ENCODE measurements at regions not wholly inside any gene's neighbourhood (a gene's known extent, or its start where the extent isn't known, plus 50 kb on each side); places are given as distances from the start of the nearest gene placed in this dataset.

DNA sequence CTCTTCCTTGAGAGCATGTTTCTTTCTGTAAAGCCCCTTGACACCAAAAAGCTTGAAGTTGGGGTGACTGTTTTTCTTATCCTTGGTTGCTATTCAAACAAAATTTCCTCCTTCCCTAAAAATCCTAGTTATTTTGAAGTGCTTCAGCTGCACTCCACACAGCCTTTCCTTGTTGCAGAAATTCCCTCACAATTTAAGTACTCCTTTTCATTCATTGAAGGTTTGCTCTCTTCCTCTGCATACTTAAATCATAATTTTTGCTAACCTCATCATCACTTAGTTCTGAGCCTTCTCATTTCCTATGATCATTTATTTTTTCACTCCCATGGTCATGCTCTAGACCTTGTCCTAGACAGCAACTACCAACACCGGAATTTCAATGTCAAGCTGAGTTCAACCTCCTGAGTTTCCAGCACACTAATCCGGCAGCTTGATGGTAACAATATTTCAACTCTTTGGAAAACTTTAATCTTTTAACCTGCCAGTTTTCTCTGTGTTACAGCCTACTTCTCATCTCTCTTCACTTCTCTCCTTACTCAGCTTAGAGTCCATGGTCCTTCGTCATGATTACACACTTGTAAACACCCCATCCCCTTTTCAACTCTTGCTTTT, 78.7 kb upstream of the ACTBL2 start:
- no peaks in the 10 kb centered on the region for H3K36me3 ChIP-seq
- TF ChIP-seq, protein P1, sequence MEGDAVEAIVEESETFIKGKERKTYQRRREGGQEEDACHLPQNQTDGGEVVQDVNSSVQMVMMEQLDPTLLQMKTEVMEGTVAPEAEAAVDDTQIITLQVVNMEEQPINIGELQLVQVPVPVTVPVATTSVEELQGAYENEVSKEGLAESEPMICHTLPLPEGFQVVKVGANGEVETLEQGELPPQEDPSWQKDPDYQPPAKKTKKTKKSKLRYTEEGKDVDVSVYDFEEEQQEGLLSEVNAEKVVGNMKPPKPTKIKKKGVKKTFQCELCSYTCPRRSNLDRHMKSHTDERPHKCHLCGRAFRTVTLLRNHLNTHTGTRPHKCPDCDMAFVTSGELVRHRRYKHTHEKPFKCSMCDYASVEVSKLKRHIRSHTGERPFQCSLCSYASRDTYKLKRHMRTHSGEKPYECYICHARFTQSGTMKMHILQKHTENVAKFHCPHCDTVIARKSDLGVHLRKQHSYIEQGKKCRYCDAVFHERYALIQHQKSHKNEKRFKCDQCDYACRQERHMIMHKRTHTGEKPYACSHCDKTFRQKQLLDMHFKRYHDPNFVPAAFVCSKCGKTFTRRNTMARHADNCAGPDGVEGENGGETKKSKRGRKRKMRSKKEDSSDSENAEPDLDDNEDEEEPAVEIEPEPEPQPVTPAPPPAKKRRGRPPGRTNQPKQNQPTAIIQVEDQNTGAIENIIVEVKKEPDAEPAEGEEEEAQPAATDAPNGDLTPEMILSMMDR (IDR thresholded peaks at IDR 0.05; ENCODE audit: borderline replicate concordance), result no peak
- H3K27me3 ChIP-seq (ENCODE audit: low read depth), result peaks cover 6% of the 10 kb centered on the region
- H3K27ac ChIP-seq (replicated peaks), result no peak overlapping the region
- DNase-seq, result no peak
- intact Hi-C loops (cut with micrococcal nuclease), result no loop called here
- no peaks in the 10 kb centered on the region for H3K9me3 ChIP-seq (replicated peaks)
- no peaks in the 10 kb centered on the region for H3K4me1 ChIP-seq
- no peak overlapping the region for H3K4me3 ChIP-seq

GRCh38 chr5:57559110-57559635, 76.6 kb upstream of the ACTBL2 start:
- Histone ChIP-seq H3K36me3 (no peaks in the 10 kb centered on the region), H3K27me3 (ENCODE audit: low read depth) (peaks cover 6% of the 10 kb centered on the region), H3K27ac (replicated peaks) (no peak overlapping the region), H3K9me3 (replicated peaks) (no peaks in the 10 kb centered on the region), H3K4me1 (no peaks in the 10 kb centered on the region), H3K4me3 (no peak overlapping the region)
- TF ChIP-seq, protein P1 (IDR thresholded peaks at IDR 0.05; ENCODE audit: borderline replicate concordance), result no peak
- intact Hi-C loops (cut with micrococcal nuclease), result no loop called here
- DNase-seq, result no peak

- Histone ChIP-seq H3K4me1 (no peaks in the 10 kb centered on the region), H3K36me3 (no peaks in the 10 kb centered on the region), H3K9me3 (replicated peaks) (peaks cover 5% of the 10 kb centered on the region), H3K27me3 (ENCODE audit: low read depth) (no peaks in the 10 kb centered on the region), H3K27ac (replicated peaks) (no peak overlapping the region), H3K4me3 (no peak overlapping the region)
- intact Hi-C loops (cut with micrococcal nuclease), result no loop called here
- TF ChIP-seq, protein P1 (IDR thresholded peaks at IDR 0.05; ENCODE audit: borderline replicate concordance), result no peak
- no peak for DNase-seq
Measured at GRCh38 chr5:57552033-57552432, 69.4 kb upstream of the ACTBL2 start.

DNA sequence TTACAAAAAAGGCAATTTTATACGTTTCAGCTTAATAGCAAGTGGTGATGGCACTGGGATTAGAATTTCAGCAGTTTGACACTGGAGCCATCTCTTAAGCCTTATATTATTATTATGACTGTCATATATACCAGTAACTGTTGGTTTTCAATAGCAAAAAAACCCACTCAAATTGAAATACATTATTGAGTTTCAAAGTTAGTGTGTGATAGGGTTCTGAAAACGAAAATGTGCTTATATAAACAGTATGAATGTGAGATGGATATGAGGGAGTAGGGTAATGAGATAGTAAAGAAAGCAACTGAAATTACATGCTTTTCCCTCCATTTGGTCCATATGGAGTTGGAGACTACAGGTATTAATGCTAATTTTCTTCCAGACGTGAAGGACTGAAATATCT, 68.6 kb upstream of the ACTBL2 start:
- Histone ChIP-seq H3K4me1 (no peaks in the 10 kb centered on the region), H3K27ac (replicated peaks) (no peak overlapping the region), H3K4me3 (no peak overlapping the region), H3K36me3 (no peaks in the 10 kb centered on the region), H3K9me3 (replicated peaks) (peaks cover 5% of the 10 kb centered on the region), H3K27me3 (ENCODE audit: low read depth) (no peaks in the 10 kb centered on the region)
- intact Hi-C loops (cut with micrococcal nuclease), result no loop called here
- TF ChIP-seq, protein P1 (IDR thresholded peaks at IDR 0.05; ENCODE audit: borderline replicate concordance), result no peak
- DNase-seq, result no peak

DNA sequence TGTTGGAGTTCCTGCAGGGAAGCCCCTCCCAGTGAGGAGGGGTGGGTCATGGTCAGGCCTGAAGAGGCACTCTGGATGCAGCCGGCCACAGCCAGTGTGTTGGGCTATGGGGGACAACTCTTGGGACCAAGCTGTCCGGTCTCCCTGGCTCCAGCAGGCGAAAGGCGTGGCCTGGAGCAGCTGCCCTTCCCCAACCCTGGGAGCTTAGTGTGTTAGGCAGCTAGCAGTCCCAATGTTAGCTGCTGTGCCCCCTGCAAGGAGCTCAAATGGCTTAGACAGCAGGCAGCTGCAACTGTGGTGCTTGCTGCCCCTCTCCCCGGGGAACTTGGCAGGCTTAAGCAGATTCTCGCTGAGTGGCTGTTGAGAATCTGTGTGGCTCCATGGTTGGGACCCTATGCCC, 67.5 kb upstream of the ACTBL2 start:
- no peak for DNase-seq
- intact Hi-C loops (cut with micrococcal nuclease), result no loop called here
- Histone ChIP-seq H3K36me3 (no peaks in the 10 kb centered on the region), H3K4me1 (no peaks in the 10 kb centered on the region), H3K27ac (replicated peaks) (no peak overlapping the region), H3K27me3 (ENCODE audit: low read depth) (no peaks in the 10 kb centered on the region), H3K9me3 (replicated peaks) (peaks cover 5% of the 10 kb centered on the region), H3K4me3 (no peak overlapping the region)
- TF ChIP-seq, protein P1 (IDR thresholded peaks at IDR 0.05; ENCODE audit: borderline replicate concordance), result no peak
